HG03097 (cell line): ENCODE measurements at regions not wholly inside any gene's neighbourhood (a gene's known extent, or its start where the extent isn't known, plus 50 kb on each side); places are given as distances from the start of the nearest gene placed in this dataset.
A peak's percentile ranks its signal among the peaks of the same experiment; 100 is the strongest.

Experiments
- ATAC-seq: cut with Tn5 transposase; IDR thresholded peaks from one replicate; pipeline ENCODE4 v1.9.1; 2021; ENCODE audit not compliant: unreplicated experiment, low FRiP score

DNA sequence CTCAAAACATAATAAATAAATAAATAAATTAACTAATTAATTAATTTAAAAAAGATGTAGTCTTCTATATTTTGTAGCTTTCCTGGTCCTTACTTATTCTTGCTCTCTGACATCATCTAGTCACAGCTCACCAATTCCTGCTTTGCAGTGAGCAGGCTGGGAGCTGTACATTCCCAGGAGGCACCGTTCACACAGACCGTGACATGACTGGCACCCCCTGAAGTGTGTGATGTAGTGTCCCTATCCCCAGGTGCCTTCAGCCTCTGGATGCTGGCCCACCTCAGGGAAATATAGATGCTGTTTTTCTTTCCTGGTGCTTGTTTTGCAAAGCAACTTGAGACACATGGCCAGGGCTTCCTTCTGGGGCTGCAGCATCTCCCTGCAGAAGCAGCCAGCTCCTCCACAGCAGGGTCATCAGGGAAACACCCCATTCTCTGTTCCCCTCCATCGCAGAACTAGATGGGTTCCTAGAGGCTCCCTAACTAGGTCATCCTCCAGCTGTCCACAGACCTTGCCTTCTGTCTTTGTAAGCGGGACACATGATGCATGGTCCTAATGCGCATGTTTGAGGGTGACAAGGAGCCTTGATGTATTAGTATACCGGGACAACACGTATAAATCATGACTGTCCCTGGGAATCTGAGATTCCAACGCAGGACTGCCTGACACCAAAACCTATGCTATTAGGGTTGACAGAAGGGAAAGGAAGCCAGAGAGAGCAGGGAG is 76.4 kb downstream of the RHOB start:
- no peak for ATAC-seq

DNA sequence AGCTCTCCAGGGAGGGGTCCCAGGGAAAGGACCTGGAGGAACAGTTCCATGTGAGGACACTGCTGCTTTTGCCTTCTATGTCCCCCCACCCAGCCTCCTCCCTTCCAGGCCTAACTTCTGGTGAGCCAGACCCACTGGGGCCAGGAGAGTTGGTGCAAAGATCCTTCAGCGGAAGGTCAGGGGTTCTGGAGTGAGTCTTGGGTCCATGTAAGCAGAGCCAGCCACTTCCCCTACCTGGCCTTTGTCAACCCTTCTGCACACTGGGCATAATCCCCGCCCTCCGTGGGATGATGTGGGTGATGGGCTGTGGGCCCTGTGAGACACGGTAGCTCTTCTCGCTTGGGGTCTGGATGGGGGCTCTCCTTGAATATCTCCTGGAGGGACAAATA is 76.9 kb downstream of the RHOB start:
- no peak for ATAC-seq

DNA sequence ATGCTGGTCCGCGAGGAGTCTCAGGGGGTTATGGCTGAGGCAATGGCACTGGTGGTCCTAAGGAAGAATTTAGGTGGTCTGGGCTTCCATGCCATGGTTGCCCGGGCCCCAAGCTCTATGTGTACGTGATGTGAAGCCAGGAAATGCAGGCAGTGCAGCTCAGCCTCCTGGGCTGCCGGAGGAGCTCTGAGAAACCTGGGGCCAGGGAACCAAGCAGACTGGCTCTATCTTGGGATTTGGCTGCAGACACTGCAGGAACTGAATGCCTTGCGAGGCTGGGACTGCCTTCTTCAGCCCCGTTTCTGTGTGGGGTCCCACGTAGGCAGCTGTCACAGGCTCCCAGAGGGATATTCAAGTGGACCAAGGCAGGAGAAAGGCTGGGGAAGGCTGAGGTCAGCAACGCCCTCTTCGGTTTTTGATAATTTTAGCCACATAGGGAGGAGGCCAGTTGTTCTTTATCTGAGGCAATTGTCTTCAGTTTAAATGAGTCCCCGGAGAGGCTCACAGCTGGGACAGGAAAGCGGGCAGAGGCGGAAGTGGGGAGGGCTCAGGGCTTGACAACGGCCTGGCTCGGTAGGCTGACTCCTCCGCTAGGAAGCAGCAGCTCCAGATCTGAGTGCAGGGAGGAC is 77.7 kb downstream of the RHOB start:
- peak; percentile 71 for ATAC-seq

DNA sequence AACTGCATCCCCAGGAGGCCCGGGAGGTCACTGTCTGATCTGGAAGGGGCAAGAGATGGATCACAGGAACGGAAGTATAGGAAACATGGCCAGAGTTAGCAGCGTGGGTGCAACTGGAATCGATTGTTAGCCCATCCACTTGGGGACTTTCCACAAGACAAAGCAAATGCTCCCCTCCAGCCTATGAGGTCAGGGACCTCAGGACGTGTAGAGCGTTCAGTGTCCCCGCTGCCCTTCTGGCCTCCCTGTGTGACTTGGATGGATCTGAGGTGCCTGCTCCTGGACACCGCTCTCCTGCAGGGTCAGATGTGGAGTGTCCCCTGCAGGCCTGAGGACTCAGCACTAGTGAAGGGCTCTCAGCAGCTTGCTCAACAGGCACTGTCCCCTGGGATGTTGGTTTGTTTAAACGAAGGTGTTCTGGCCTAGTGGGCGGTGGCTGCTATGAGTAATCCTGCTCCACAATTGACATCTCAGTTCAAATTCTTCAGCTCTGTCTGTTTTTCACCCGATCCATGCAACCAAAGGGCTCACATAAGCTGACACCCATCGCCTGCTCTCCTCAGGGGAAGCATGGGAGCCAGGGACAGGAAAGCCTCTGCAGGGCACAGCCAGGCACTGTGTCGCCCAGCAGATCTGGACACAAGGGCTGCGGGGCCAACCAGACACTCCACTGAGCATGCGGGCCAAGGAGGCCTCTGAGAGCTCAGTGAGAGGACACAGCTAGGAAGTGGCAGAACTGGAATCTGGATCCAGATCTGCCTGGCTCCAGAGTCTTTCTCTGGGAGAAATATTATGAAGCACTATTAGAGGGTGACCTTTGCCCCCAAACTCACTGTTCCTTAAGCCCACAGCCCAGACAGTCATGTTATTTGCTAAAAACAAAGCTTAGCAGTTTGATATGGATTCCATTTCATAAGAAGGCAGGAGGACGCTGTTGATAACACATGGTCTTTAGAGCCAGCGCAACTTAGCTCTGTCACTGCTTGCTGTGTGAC is 78.5 kb downstream of the RHOB start:
- ATAC-seq: peak; percentile 85

DNA sequence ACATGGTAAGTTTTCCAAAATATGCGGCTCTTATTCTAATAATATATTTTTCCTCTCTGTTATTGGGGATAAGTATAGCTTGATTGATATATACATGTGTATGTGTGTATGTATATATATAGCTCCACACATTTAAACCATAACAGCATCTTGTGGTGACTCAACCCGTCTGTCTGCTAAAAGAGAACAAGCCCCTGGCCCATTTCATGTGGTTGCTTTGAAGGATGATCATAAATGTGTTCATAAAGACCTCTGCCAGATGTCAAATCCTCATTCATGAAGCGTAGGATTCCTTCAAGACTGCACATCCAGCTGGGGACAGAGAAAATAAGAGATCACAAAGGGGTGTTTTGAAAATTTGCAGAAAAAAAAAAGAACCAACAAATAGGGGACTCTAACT is 79.3 kb downstream of the RHOB start:
- no peak for ATAC-seq

DNA sequence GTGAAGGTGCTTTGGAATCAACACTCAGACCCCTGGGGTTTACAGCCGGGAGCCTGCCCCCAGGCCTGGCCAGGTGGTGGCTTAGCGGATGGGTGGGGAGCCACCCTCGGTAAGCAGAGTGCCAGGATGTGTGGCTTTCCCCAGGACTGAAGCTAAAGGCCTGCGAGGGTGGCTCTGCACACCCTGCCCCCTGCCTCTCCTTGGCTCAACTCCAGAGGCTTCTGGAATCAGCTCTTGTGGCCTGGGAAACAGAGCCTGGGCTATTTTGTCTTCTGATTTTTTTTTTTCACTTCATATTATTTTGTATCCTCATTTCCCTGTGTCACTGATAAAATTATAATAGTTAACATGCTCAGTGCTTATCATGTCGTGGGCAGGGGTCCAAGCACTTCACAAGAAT is 79.8 kb downstream of the RHOB start:
- ATAC-seq: no peak

DNA sequence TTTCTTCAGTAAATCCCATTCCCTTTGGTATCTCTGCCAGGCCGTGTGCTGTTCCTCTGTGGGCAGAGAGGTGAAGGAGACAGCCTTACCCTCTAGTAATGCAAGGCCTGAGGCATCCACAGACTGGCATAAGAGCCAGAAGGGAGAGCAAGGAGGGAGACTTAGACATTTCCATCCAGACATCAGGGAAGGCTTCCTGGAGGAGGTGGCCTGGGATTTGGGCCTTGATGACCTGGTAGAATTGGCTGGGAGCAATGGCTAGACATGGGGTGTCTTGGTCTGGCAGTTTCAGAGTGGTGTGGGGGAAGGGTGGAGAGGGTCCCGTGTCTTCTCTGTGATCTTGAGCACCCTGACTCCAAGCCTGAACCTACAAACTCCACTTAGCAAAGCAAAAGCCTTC is 81.8 kb downstream of the RHOB start:
- ATAC-seq: no peak

DNA sequence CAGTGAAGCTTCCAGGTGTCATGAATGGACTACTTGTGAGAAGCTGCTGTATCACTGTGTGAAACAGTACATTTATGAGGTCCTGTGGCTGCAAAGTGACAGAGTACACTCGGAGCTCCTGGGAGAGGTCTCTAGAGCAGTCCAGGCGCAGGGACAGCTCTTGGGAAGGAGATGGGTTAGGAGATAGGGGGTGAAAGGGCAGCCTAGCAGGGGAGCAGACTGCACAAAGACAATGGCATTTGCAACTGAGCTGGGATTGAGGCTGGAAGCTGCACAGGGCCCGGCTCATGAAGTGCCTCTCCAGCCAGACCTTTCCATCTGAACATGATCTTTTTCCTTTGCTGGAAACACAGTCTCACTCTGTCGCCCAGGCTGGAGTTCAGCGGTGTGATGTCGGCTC is 83.6 kb downstream of the RHOB start:
- no peak for ATAC-seq

DNA sequence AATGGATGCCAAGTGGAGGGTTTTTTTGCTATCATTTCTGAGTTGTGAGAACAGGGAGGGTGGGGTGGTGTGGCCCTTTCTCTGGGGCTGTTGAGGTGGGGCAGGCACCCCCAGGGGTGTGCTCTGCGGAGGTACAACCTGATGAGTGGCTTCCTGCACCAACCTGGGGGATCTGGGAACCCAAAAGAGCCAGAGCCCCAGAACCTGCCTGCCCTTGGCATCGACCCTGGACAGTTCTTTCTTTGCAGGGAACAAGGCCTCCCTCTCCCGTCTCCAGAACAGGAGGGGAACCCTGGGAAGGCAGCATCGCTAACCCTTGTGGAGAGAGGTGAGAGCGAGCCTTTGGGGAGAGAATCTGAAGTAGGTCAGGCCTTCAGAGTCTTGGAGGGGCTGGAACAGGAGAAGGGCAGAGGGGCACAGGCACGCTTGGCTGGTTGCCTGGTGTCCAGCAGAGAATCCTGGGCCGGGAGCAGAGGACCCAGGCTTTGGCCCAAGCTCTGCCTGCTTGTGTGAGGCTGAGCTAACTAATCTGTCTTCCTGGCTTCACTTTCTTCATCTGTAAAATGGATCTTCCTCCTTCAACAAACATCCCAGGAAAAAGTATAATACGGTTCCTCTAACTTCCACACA is 84.9 kb downstream of the RHOB start:
- no peak for ATAC-seq

DNA sequence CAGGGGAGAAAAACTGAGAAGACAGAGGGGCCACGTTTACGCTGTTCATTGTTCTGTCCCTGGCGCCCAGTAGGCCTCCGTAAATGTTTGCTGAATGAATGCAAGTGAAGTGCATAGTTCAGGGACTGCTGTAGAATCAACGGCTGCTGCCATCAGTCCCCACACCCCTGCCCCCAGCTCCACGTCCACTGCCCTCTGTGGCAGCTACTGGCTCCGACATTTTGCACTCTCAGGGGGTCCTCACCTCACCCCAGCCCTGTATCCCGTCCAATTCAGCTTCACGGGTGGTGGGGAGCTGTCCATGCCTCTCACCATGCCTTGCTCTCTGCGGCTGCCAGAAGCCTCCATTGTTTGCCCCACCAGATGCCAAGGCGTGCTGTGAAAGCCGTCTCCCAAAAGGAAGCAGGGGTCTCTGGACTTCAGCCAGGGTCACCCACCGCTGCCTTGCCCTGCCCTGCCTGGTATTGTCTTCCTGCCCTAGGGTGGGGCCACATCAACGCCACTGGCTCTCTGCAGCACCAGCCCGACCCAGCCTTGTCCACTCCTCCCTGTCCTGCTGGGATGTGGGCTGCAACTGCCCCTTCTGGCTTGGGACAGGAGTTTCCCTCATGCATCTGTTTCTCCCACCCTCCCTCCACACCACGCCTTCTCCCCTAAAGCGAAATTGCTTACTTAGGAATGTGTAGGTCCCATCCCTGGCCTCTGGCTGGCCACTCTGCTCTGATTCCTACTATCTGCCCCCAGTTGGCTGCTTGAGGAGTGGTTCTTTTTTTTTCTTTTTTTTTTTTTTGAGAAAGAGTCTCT is 86.0 kb downstream of the RHOB start:
- ATAC-seq: no peak

DNA sequence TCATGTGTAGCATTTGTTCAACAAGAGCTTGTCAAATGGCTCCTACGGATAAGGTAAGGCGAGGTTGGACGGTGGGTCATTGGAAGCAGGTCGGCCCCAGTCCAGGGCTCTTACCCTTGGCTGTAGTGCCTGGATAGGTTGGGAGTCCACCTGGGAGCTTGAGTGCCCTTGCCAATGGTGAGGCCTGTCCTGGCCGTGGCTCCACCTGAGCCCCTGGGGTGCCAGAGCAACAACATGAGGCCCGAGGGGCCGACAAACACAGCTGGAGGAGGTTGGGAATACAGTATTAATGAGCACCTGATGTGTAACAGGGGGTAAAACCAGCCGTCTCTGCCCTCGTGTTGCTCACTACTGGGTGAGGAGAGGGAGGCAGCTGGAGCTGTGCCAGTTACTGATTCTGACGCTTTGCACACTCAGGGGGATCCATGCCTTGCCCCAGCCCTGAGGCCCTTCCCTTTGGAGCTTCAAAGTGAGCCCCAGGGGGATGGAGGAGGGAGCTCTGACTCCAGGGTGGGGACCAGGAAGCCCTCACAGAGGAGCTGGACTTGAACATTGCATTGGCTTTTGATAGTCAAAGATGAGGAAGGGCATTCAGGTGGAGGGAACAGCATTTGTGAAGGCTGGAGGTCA is 87.2 kb downstream of the RHOB start:
- ATAC-seq: no peak

DNA sequence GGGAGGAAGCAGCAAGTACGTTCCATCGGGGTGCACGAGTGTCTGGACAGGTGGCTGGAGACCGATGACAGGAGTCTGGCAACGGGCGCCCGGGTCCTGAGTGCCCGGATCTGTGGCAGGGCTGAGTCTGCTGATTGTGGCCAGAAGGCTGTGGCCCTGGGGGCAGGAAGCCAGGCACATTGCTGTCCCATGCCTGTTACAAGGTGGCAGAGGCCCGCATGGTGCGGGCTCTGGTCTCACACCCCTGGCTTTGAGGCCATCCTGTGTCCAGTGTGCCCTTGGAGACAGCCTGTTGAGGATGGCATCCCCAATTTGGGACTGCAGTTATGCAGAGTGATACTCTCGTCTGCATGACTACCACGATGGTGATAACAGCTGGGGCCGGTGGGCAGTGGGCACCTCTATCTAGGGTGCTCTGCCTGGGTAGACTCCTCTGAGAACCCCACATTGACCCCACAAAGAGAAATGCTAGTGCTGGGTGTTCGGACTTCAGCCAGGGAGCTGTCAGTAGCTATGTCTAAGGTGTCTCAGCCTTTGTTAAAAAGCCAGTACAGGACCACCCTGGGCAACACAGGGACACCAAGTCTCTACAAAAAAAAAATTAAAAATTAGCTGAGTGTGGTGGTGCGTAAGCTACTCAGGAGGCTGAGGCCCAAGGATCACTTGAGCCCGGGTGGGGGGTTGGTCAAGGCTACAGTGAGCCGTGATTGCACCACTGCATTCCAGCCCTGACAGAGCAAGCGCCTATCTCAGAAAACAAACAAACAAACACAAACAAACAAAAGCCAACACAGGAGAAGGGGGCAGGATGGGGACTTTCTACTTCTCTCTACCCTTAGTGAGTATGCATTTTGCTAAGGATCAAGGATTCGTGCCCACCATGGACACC is 88.3 kb downstream of the RHOB start:
- no peak for ATAC-seq

DNA sequence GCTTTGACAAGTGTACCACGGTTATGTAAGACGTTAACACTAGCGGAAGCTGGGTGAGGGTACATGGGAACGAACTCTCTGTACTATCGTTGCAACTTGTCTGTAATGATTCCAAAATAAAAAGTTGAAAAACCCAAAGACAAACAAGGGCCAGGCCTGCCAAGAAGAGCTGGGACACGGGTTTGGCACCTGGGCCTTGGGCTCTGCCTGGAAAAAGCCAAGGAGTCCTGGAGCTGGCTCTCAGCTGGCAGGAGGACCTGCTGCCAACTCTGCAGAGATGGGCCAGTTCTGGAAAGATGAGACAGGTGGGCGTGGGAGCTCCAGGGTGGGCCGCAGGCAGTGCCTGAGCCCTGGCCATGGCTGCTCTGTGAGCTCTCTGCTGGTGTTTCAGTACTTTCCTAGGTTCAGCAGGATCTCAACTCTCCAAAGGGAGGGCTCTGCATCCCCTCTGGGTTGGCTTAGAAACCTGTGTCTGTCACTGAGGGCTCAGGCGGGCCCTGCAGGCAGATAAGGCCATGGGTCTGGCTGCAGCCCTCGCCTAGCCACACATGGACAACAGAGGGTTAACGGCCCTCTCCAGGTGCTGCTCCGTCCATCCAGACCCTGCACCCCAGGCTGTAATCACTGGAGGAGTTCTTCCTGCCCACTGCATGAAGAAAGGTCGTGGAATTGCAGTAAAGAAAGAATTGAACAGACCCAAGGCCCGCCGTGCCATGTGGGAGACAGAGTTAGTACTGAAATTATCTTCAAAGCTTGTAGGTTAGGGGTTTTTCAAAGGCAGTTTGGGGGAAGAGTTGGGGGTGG is 89.9 kb downstream of the RHOB start:
- no peak for ATAC-seq

DNA sequence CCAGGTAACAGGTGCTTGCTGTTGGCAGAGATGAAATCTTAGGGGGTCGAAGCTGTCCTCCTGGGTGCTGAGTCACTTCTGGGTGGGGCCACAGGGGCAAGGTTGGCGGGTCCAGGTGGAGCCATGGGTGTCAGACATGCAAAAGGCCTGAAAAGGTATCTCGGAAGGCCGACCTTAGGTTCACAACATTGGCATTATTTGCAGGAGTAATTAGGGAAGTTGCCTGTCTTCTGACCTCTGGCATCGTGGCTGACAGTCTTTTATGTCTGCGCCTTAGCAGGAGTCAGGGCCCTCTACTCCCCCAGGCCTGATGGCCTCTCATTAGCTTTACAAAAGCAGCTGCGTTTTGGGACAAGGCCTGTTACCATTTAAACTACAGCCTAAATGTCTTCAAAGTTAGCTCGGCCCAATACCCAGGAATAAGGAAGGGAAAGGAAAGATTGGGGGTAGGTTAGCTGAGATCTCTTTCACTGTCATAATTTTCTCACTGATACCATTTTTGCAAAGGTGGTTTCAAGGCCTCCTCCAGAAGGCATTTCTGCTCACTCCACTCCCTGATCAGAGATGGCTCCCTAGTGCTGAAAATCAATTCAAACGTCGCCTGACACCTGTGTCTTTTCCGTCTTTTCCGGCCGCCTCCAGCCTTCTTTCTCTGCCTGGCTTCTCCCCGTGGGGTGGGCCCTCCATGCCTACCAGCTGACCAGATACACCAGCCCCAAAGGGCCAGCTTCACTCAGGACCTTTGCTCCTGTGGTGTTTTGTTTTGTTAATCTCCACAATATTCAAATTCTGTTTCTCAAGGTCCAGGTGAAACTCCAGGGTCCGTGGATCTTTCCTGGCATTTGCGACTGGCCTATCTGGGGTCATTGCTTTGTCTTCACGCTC is 90.8 kb downstream of the RHOB start:
- ATAC-seq: no peak

DNA sequence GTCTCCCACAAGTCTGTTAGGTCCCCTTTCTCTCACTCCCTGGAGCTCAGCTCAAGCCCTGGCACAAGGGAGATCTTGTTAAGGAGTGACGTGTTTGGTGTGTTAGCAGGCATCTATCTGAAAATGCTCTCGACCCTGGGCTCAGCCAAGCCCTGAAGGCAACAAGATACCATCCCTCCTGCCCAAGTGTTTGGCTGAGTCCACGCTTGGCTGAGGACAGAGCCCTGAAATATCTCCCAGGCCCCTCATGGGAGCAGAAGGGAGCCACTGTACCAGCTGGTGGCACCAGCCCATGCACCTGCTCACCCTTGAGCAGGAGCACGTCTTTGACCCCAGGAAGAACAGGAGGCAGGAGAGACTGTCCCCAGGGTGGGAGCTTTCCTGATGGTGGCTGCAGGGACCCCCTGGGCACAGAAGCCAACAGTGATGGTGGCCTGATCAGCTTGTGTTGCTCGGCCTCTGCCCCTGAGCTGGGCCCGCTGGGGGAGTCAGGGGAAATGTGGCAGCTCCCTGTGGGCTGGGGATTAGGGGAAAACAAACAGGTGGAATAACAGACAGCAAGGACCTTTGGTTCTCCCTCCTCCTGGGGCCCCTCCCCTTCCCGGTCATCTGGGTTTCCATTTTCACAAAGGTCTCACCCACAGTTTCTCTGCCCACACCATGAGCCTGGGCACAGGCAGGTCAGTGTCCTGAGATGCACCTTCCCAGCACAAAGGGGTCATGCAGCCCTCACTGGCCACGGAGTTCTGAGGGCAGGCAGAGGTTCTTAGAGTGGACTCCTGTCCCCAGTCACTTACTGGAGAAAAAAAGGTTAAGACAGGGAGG is 91.6 kb downstream of the RHOB start:
- ATAC-seq: no peak

DNA sequence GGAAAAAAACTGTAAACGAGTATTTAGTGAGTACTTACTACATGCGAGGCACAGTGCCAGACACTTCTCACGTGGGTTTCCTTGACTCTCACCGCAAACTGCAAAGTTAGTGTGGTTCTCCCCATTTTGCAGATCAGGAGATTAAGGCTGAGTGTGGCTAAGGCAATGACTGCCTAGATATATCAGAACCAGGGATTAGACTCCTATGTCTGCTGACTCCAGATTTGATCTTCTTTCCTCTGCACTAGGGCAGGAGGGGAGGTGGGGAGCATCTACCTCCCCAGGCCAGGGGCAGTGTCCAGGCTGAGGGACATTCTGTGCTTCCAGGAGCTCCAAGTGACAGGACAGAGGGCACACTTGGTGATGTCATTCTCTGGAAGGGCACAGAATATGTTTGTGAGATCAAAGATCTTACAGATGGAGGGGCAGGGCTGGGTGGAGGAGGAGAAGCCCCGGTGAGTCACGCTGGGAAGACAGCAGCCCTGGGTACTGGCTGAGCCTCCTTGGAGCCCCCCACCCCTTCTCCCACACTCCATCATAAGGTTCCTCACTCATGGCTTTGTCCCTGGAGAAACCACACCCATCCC is 92.4 kb downstream of the RHOB start:
- no peak for ATAC-seq
